Endothelial cell of umbilical vein (primary cell): ENCODE measurements at regions not wholly inside any gene's neighbourhood (a gene's known extent, or its start where the extent isn't known, plus 50 kb on each side); places are given as distances from the start of the nearest gene placed in this dataset.
A peak's percentile ranks its signal among the peaks of the same experiment; 100 is the strongest.

Experiments
- BruUV-seq: library from RNA; stranded (reverse); fragments of 400-500 nt; replicated peaks from 2 replicates; lab custom pipeline; 2021; lab: Mats Ljungman, UMichigan
- CTCF ChIA-PET: fragments of 300-600, 350-600 bp; sonication (Branson Sonifier 250); formaldehyde crosslinking; loops from one replicate; lab custom pipeline; 2021; ENCODE audit warnings: antibody characterized with exemption, inconsistent platforms; lab: Charles Lee
- POLR2A ChIA-PET: fragments of 300-600, 350-600 bp; sonication (Branson Sonifier 250); formaldehyde crosslinking; loops from one replicate; lab custom pipeline; 2021; ENCODE audit warnings: antibody characterized with exemption, inconsistent platforms; lab: Charles Lee
- DNase-seq: peaks from one replicate; pipeline ENCODE4 v3.0.0-alpha.2; 2011; ENCODE audit warnings: low read depth, low spot score
- FAIRE-seq: peaks from 2 replicates; lab custom pipeline; 2011; peaks lifted over from hg19 to GRCh38; lab: Jason Lieb, UNC
- H2AFZ ChIP-seq: 2 replicates; pipeline ENCODE4 v1.6.0; 2012; ENCODE audit warnings: low read depth, low read length, control low read depth, inconsistent platforms
- H3K27ac ChIP-seq: 2 replicates; pipeline ENCODE4 v1.5.1; 2011; ENCODE audit warnings: low read depth, mild to moderate bottlenecking, control low read depth, low read length, moderate library complexity; ENCODE audit not compliant: insufficient read depth
- H3K27me3 ChIP-seq, 2 experiments: 2 replicates each; pipeline versions ENCODE4 v1.6.0 to v1.6.1; 2011; ENCODE audit warnings: low read length in 2 of 2, mixed read lengths in 1 of 2; ENCODE audit not compliant: control insufficient read depth in 2 of 2, insufficient read depth in 2 of 2
- H3K36me3 ChIP-seq, 2 experiments: 2 replicates in 1 of 2; 3 replicates in 1 of 2; pipeline ENCODE4 v1.5.1; 2011; ENCODE audit warnings: low read length in 2 of 2, mild to moderate bottlenecking in 1 of 2, moderate library complexity in 1 of 2; ENCODE audit not compliant: control insufficient read depth in 2 of 2, insufficient read depth in 2 of 2; ENCODE audit errors: extremely low read depth in 1 of 2
- H3K4me1 ChIP-seq: 3 replicates; pipeline ENCODE4 v1.5.1; 2011; ENCODE audit warnings: mild to moderate bottlenecking, low read length; ENCODE audit not compliant: control insufficient read depth, insufficient read depth; ENCODE audit errors: extremely low read depth
- H3K4me2 ChIP-seq: 2 replicates; pipeline ENCODE4 v1.6.1; 2011; ENCODE audit warnings: low read length, control low read depth, mixed read lengths; ENCODE audit not compliant: insufficient read depth
- H3K4me3 ChIP-seq, 3 experiments: fragments of 200-600 bp in 1 of 3; sonication (generic), shearing (Covaris generic) in 1 of 3; replicated peaks in 1 of 3; 2 replicates each; pipeline ENCODE4 v1.5.1; 2011 to 2016; ENCODE audit warnings: control low read depth in 3 of 3, low read length in 3 of 3, mild to moderate bottlenecking in 2 of 3, inconsistent platforms in 1 of 3, low read depth in 1 of 3, moderate library complexity in 1 of 3; ENCODE audit not compliant: insufficient read depth in 1 of 3
- H3K79me2 ChIP-seq: 2 replicates; pipeline ENCODE4 v1.6.0; 2012; ENCODE audit warnings: low read length, inconsistent platforms; ENCODE audit not compliant: control insufficient read depth, insufficient read depth
- H3K9ac ChIP-seq: replicated peaks from 2 replicates; pipeline ENCODE3; 2011; ENCODE audit warnings: low read length, control low read depth; ENCODE audit not compliant: insufficient read depth; ENCODE audit errors: extremely low read depth
- H3K9me1 ChIP-seq: replicated peaks from 3 replicates; pipeline ENCODE4 v1.6.0; 2011; ENCODE audit warnings: mild to moderate bottlenecking, low read length; ENCODE audit not compliant: control insufficient read depth, insufficient read depth; ENCODE audit errors: extremely low read depth
- H3K9me3 ChIP-seq: replicated peaks from 2 replicates; pipeline ENCODE4 v1.5.1; 2012; ENCODE audit warnings: low read length, inconsistent platforms; ENCODE audit not compliant: control insufficient read depth, insufficient read depth
- H4K20me1 ChIP-seq: replicated peaks from 2 replicates; pipeline ENCODE3; 2011; ENCODE audit warnings: mild to moderate bottlenecking, low read length; ENCODE audit not compliant: control insufficient read depth, insufficient read depth; ENCODE audit errors: extremely low read depth
- CTCF ChIP-seq, 2 donors: IDR thresholded peaks; 1 replicate in 1 of 2; 2 replicates in 1 of 2; pipeline ENCODE4 v1.5.1; 2011; ENCODE audit warnings: low read length in 2 of 2, mild to moderate bottlenecking in 2 of 2, moderate library complexity in 2 of 2, control low read depth in 1 of 2, inconsistent platforms in 1 of 2, low read depth in 1 of 2; ENCODE audit not compliant: insufficient read depth in 1 of 2; ENCODE audit errors: extremely low read depth in 1 of 2
- EZH2 ChIP-seq: IDR thresholded peaks from 2 replicates; pipeline ENCODE4 v1.6.1; 2012; ENCODE audit warnings: borderline replicate concordance, low read depth, mild to moderate bottlenecking, moderate library complexity, low read length, inconsistent platforms; ENCODE audit not compliant: severe bottlenecking
- FOS ChIP-seq: IDR thresholded peaks from 2 replicates; pipeline ENCODE4 v1.6.1; 2011; ENCODE audit warnings: mild to moderate bottlenecking, low read length, moderate library complexity, borderline replicate concordance; ENCODE audit not compliant: insufficient read depth
- GATA2 ChIP-seq: IDR thresholded peaks from 2 replicates; pipeline ENCODE4 v1.7.0; 2011; ENCODE audit warnings: low read depth, mild to moderate bottlenecking, moderate library complexity, mixed read lengths, low read length; ENCODE audit not compliant: insufficient read length, insufficient read depth
- JUN ChIP-seq: IDR thresholded peaks from 2 replicates; pipeline ENCODE4 v1.6.1; 2011; ENCODE audit warnings: borderline replicate concordance, low read depth; ENCODE audit not compliant: insufficient read length, insufficient read depth
- MAX ChIP-seq: IDR thresholded peaks from 2 replicates; pipeline ENCODE4 v1.6.1; 2011; ENCODE audit not compliant: insufficient read depth, insufficient read length
- MYC ChIP-seq: IDR thresholded peaks from one replicate; pipeline ENCODE4 v1.6.1; 2011; ENCODE audit warnings: mild to moderate bottlenecking, low read depth, low read length
- POLR2A ChIP-seq: IDR thresholded peaks from 2 replicates; pipeline ENCODE4 v1.6.1; 2012; ENCODE audit warnings: low read depth, mild to moderate bottlenecking, control low read depth, low read length
- POLR2AphosphoS5 ChIP-seq: IDR thresholded peaks from 2 replicates; pipeline ENCODE4 v1.6.1; 2012; ENCODE audit warnings: low read depth, mild to moderate bottlenecking, control low read depth, low read length, moderate library complexity; ENCODE audit not compliant: insufficient read depth
- dilution Hi-C: fragments of 300-500 bp; cut with MboI; formaldehyde crosslinking; loops from one replicate; pipeline ENCODE4 v1.15.0; 2019; ENCODE audit warnings: low sequenced_read_pairs; ENCODE audit not compliant: extremely low pct_ligation_motif_present
- intact Hi-C: fragments of 100-400 bp; cut with micrococcal nuclease; formaldehyde crosslinking; loops from one replicate; pipeline ENCODE4 v1.10.0; 2022

- Histone ChIP-seq H3K9me3 (no peaks in the 10 kb centered on the region), H3K9ac (no peak overlapping the region), H3K4me3 (no peak overlapping the region), H3K4me1 (peaks cover 16% of the 10 kb centered on the region), H3K27ac (no peak overlapping the region), H3K79me2 (no peaks in the 10 kb centered on the region), H3K36me3 (no peaks in the 10 kb centered on the region), H2AFZ (peak overlapping the region; percentile 63), H3K27me3 (no peaks in the 10 kb centered on the region), H3K9me1 (no peaks in the 10 kb centered on the region), H3K4me2 (no peak overlapping the region), H4K20me1 (no peaks in the 10 kb centered on the region)
- BruUV-seq: no TSS peak
- POLR2A ChIA-PET: no interaction called here
- intact Hi-C loops: loop anchor here (5.0 to 10.0 kb wide), 2 partner anchors 734 to 782 kb away; partner anchors contain the start of gene STAMBPL1
- DNase-seq (peak; percentile 30), FAIRE-seq (peak; percentile 33)
- CTCF ChIA-PET: no interaction called here
- dilution Hi-C loops: no loop called here
- peak; percentile 24 for TF ChIP-seq JUN
- peak; percentile 67 for TF ChIP-seq FOS
- no peak for TF ChIP-seq GATA2
- TF ChIP-seq CTCF (IDR thresholded peaks at IDR 0.05; ENCODE audit: extremely low read depth in 1 of 2, insufficient read depth in 1 of 2, low read depth in 1 of 2, low read length in 2 of 2): no peak
Observed at GRCh38 chr10:88150339-88150738, 286.9 kb downstream of the PTEN start.

- intact Hi-C loops: loop anchor here (1.0 to 10.0 kb wide), 3 partner anchors 290 to 780 kb away; partner anchors contain the start of gene STAMBPL1
- H4K20me1 ChIP-seq: no peaks in the 10 kb centered on the region
- peak overlapping the region; percentile 60 for H2AFZ ChIP-seq
- peak overlapping the region; percentile 38 for H3K9ac ChIP-seq
- FAIRE-seq (peak; percentile 92), DNase-seq (peak; percentile 89)
- no peaks in the 10 kb centered on the region for H3K9me1 ChIP-seq
- no peak overlapping the region for H3K4me2 ChIP-seq
- no TSS peak for BruUV-seq
- H3K36me3 ChIP-seq: no peaks in the 10 kb centered on the region
- H3K9me3 ChIP-seq: no peaks in the 10 kb centered on the region
- peaks cover 34% of the 10 kb centered on the region for H3K4me1 ChIP-seq
- no peaks in the 10 kb centered on the region for H3K79me2 ChIP-seq
- ChIA-PET POLR2A (no interaction called here), CTCF (no interaction called here)
- no peaks in the 10 kb centered on the region for H3K27me3 ChIP-seq
- no peak overlapping the region for H3K4me3 ChIP-seq
- peak; percentile 96 for TF ChIP-seq GATA2
- peak; percentile 93 for TF ChIP-seq FOS
- peak; percentile 87 for TF ChIP-seq POLR2AphosphoS5
- peak; percentile 76 for TF ChIP-seq POLR2A
- no peak for TF ChIP-seq CTCF (IDR thresholded peaks at IDR 0.05; ENCODE audit: extremely low read depth in 1 of 2, insufficient read depth in 1 of 2, low read depth in 1 of 2, low read length in 2 of 2)
- TF ChIP-seq EZH2: no peak
- peak; percentile 81 for TF ChIP-seq MYC
- TF ChIP-seq MAX: peak; percentile 57
- peak; percentile 95 for TF ChIP-seq JUN
- dilution Hi-C loops: no loop called here
- H3K27ac ChIP-seq: peak overlapping the region; percentile 92
Observed at GRCh38 chr10:88152728-88153133, 289.3 kb downstream of the PTEN start.
